Epithelial cell of prostate (primary cell): ENCODE measurements at regions not wholly inside any gene's neighbourhood (a gene's known extent, or its start where the extent isn't known, plus 50 kb on each side); places are given as distances from the start of the nearest gene placed in this dataset.

Experiments used
- DNase-seq: peaks from one replicate; pipeline ENCODE4 v3.0.0-alpha.2; 2011; ENCODE audit warnings: low read depth, low spot score
- H3K27ac ChIP-seq: fragments of 450-650 bp; 2 replicates; pipeline ENCODE4 v1.5.1; 2017; ENCODE audit warnings: mild to moderate bottlenecking

- no peak for DNase-seq
- no peak overlapping the region for H3K27ac ChIP-seq
Observed at GRCh38 chr17:70763018-70763417, 593.7 kb downstream of the KCNJ2 start.

- H3K27ac ChIP-seq: no peak overlapping the region
- no peak for DNase-seq
Observed at GRCh38 chr17:70767102-70767701, 597.9 kb downstream of the KCNJ2 start.

- no peak for DNase-seq
Observed at GRCh38 chr17:70769956-70770355, 600.6 kb downstream of the KCNJ2 start.

GRCh38 chr17:70771804-70772386, 602.6 kb downstream of the KCNJ2 start:
- no peak overlapping the region for H3K27ac ChIP-seq
- DNase-seq: no peak

More at GRCh38 chr17:70769956-70770355, 600.6 kb downstream of the KCNJ2 start:
- H3K27ac ChIP-seq: no peak overlapping the region

- no peak overlapping the region for H3K27ac ChIP-seq
- DNase-seq: no peak
Observed at GRCh38 chr17:70772761-70773160, 603.4 kb downstream of the KCNJ2 start.

GRCh38 chr17:70773258-70773657, 603.9 kb downstream of the KCNJ2 start:
- H3K27ac ChIP-seq: no peak overlapping the region

GRCh38 chr17:70774339-70775117, 605.2 kb downstream of the KCNJ2 start:
- DNase-seq: peak; percentile 1
- no peak overlapping the region for H3K27ac ChIP-seq

More at GRCh38 chr17:70773258-70773657, 603.9 kb downstream of the KCNJ2 start:
- DNase-seq: no peak

- DNase-seq: no peak
- H3K27ac ChIP-seq: no peak overlapping the region
Observed at GRCh38 chr17:70775679-70776078, 606.3 kb downstream of the KCNJ2 start.

- DNase-seq: no peak
- no peak overlapping the region for H3K27ac ChIP-seq
Observed at GRCh38 chr17:70776441-70776840, 607.1 kb downstream of the KCNJ2 start.

GRCh38 chr17:70780031-70780430, 610.7 kb downstream of the KCNJ2 start:
- peak; percentile 0 for DNase-seq
- H3K27ac ChIP-seq: no peak overlapping the region

- no peak for DNase-seq
- H3K27ac ChIP-seq: no peak overlapping the region
Observed at GRCh38 chr17:70786081-70786480, 616.7 kb downstream of the KCNJ2 start.

- no peak for DNase-seq
- H3K27ac ChIP-seq: no peak overlapping the region
Observed at GRCh38 chr17:70787721-70788300, 618.5 kb downstream of the KCNJ2 start.

- no peak overlapping the region for H3K27ac ChIP-seq
- no peak for DNase-seq
Observed at GRCh38 chr17:70791748-70792443, 622.6 kb downstream of the KCNJ2 start.

GRCh38 chr17:70794738-70795137, 625.4 kb downstream of the KCNJ2 start:
- DNase-seq: no peak
- H3K27ac ChIP-seq: no peak overlapping the region

- no peak for DNase-seq
- no peak overlapping the region for H3K27ac ChIP-seq
Observed at GRCh38 chr17:70795620-70796019, 626.3 kb downstream of the KCNJ2 start.

- H3K27ac ChIP-seq: no peak overlapping the region
- no peak for DNase-seq
Observed at GRCh38 chr17:70796757-70797156, 627.4 kb downstream of the KCNJ2 start.

GRCh38 chr17:70797166-70797565, 627.8 kb downstream of the KCNJ2 start:
- DNase-seq: no peak
- no peak overlapping the region for H3K27ac ChIP-seq

- H3K27ac ChIP-seq: no peak overlapping the region
- no peak for DNase-seq
Observed at GRCh38 chr17:70804161-70804560, 634.8 kb downstream of the KCNJ2 start.

- no peak for DNase-seq
- H3K27ac ChIP-seq: no peak overlapping the region
Observed at GRCh38 chr17:70808596-70808995, 639.3 kb downstream of the KCNJ2 start.

- no peak for DNase-seq
- no peak overlapping the region for H3K27ac ChIP-seq
Observed at GRCh38 chr17:70810609-70811008, 641.3 kb downstream of the KCNJ2 start.
